A673 (cell line): ENCODE measurements at regions not wholly inside any gene's neighbourhood (a gene's known extent, or its start where the extent isn't known, plus 50 kb on each side); places are given as distances from the start of the nearest gene placed in this dataset.

Source experiments
- BruUV-seq: library from RNA; stranded (reverse); fragments of 400-500 nt; replicated peaks from 2 replicates; lab custom pipeline; 2021; lab: Mats Ljungman, UMichigan
- CTCF ChIA-PET: fragments of 300-600 bp; sonication (Branson Sonifier 250); formaldehyde crosslinking; loops from one replicate; lab custom pipeline; 2022; ENCODE audit warnings: antibody characterized with exemption; lab: Charles Lee
- POLR2A ChIA-PET: fragments of 300-600 bp; sonication (Branson Sonifier 250); formaldehyde crosslinking; loops from one replicate; lab custom pipeline; 2022; ENCODE audit warnings: antibody characterized with exemption; ENCODE audit not compliant: low non-redundant PET; lab: Charles Lee
- DNase-seq: peaks from one replicate; pipeline ENCODE4 v3.0.0-alpha.2; 2015; ENCODE audit warnings: low spot score
- H3K27ac ChIP-seq: fragments of 200-600 bp; sonication (generic); 2 replicates; pipeline ENCODE4 v1.5.1; 2016; ENCODE audit warnings: mixed run types, low read depth, mild to moderate bottlenecking, mixed read lengths, antibody characterized with exemption, low read length; ENCODE audit not compliant: poor library complexity, severe bottlenecking
- H3K27me3 ChIP-seq: fragments of 200-600 bp; sonication (generic); replicated peaks from 2 replicates; pipeline ENCODE4 v1.6.1; 2017; ENCODE audit warnings: mixed run types, low read depth, mild to moderate bottlenecking, mixed read lengths, antibody characterized with exemption, low read length; ENCODE audit not compliant: insufficient read depth, poor library complexity
- H3K36me3 ChIP-seq: fragments of 200-600 bp; sonication (generic); 2 replicates; pipeline ENCODE4 v1.6.1; 2016; ENCODE audit warnings: mixed run types, mild to moderate bottlenecking, mixed read lengths, antibody characterized with exemption, low read length; ENCODE audit not compliant: insufficient read depth, poor library complexity, severe bottlenecking
- H3K4me1 ChIP-seq: fragments of 200-600 bp; sonication (generic); 2 replicates; pipeline ENCODE4 v1.6.1; 2017; ENCODE audit warnings: mixed run types, mild to moderate bottlenecking, mixed read lengths, antibody characterized with exemption, low read length; ENCODE audit not compliant: insufficient read depth, poor library complexity, severe bottlenecking
- H3K4me3 ChIP-seq: fragments of 200-600 bp; sonication (generic); 2 replicates; pipeline ENCODE4 v1.5.1; 2016; ENCODE audit warnings: low read depth, mixed run types, mild to moderate bottlenecking, mixed read lengths, low read length; ENCODE audit not compliant: poor library complexity, severe bottlenecking
- H3K9me3 ChIP-seq: fragments of 200-600 bp; sonication (generic); 2 replicates; pipeline ENCODE4 v1.6.1; 2016; ENCODE audit warnings: mixed run types, low read depth, mild to moderate bottlenecking, mixed read lengths, antibody characterized with exemption, low read length; ENCODE audit not compliant: poor library complexity, severe bottlenecking
- CTCF ChIP-seq: fragments of 300-800, 200-600 bp; sonication (generic); conservative IDR thresholded peaks from 2 replicates; pipeline ENCODE4 v1.5.1; 2017; ENCODE audit warnings: low read depth, mild to moderate bottlenecking, antibody characterized with exemption, low read length, moderate library complexity, mixed read lengths
- EZH2 ChIP-seq: fragments of 200-600 bp; sonication (generic); IDR thresholded peaks from 2 replicates; pipeline ENCODE4 v1.6.1; 2017; ENCODE audit warnings: borderline replicate concordance, low read depth, mild to moderate bottlenecking, mixed read lengths, antibody characterized with exemption, low read length; ENCODE audit not compliant: poor library complexity, severe bottlenecking
- intact Hi-C: fragments of 100-400 bp; cut with micrococcal nuclease; formaldehyde crosslinking; loops from one replicate; pipeline ENCODE4 v1.10.0; 2022; ENCODE audit not compliant: unreplicated experiment

- Histone ChIP-seq H3K36me3 (no peaks in the 10 kb centered on the region), H3K4me3 (no peak overlapping the region), H3K27ac (no peak overlapping the region), H3K27me3 (no peaks in the 10 kb centered on the region), H3K4me1 (no peaks in the 10 kb centered on the region), H3K9me3 (no peaks in the 10 kb centered on the region)
- DNase-seq = no peak
- ChIA-PET CTCF (no interaction called here), POLR2A (no interaction called here)
- intact Hi-C loops = no loop called here
- BruUV-seq = no TSS peak
- TF ChIP-seq EZH2 (no peak), CTCF (no peak)
Observed at GRCh38 chr6:159639721-159640120, 53.3 kb downstream of the SOD2 start.

- intact Hi-C loops = no loop called here
- Histone ChIP-seq H3K4me3 (no peak overlapping the region), H3K27ac (no peak overlapping the region), H3K27me3 (no peaks in the 10 kb centered on the region), H3K36me3 (no peaks in the 10 kb centered on the region), H3K4me1 (no peaks in the 10 kb centered on the region), H3K9me3 (no peaks in the 10 kb centered on the region)
- TF ChIP-seq CTCF (peak; percentile 76), EZH2 (no peak)
- ChIA-PET POLR2A (no interaction called here), CTCF (interaction anchor here (0.6 to 1.2 kb wide), 5 partner anchors 11 to 835 kb away, joined by 3 to 6 read pairs (median 4); partner anchors contain the start of gene WTAP)
- BruUV-seq = no TSS peak
- peak; percentile 41 for DNase-seq
Observed at GRCh38 chr6:159633196-159633595, 59.8 kb downstream of the SOD2 start.

GRCh38 chr6:159631886-159632285 lies 61.2 kb downstream of the SOD2 start:
- DNase-seq = no peak
- CTCF ChIA-PET = no interaction called here
- POLR2A ChIA-PET = no interaction called here
- H3K27ac ChIP-seq = no peak overlapping the region
- intact Hi-C loops = no loop called here
- H3K27me3 ChIP-seq = no peaks in the 10 kb centered on the region
- H3K4me1 ChIP-seq = no peaks in the 10 kb centered on the region
- H3K36me3 ChIP-seq = no peaks in the 10 kb centered on the region
- TF ChIP-seq EZH2 (no peak), CTCF (no peak)
- BruUV-seq = no TSS peak
- H3K9me3 ChIP-seq = no peaks in the 10 kb centered on the region
- H3K4me3 ChIP-seq = no peak overlapping the region
